B cell (primary cell): ENCODE measurements at regions not wholly inside any gene's neighbourhood (a gene's known extent, or its start where the extent isn't known, plus 50 kb on each side); places are given as distances from the start of the nearest gene placed in this dataset.

Experiments used
- ATAC-seq: fragments of 200-7000 bp; cut with Tn5 transposase; one replicate; pipeline ENCODE4 v1.10.0; 2021; ENCODE audit warnings: low read depth, mild to moderate bottlenecking, moderate number of reproducible peaks, moderate library complexity
- CTCF ChIA-PET: fragments of 350-600 bp; sonication (Branson Sonifier 250); formaldehyde crosslinking; loops from one replicate; lab custom pipeline; 2021; ENCODE audit warnings: antibody characterized with exemption, inconsistent platforms; lab: Charles Lee
- POLR2A ChIA-PET: fragments of 350-600 bp; sonication (Branson Sonifier 250); formaldehyde crosslinking; loops from one replicate; lab custom pipeline; 2021; ENCODE audit warnings: antibody characterized with exemption; lab: Charles Lee
- DNase-seq: peaks from one replicate; pipeline ENCODE4 v3.0.0; 2013
- H2AFZ ChIP-seq: 2 replicates; pipeline ENCODE4 v1.6.1; 2012; ENCODE audit warnings: mild to moderate bottlenecking, low read depth, low read length; ENCODE audit not compliant: insufficient read depth, poor library complexity, severe bottlenecking
- H3K27ac ChIP-seq, 2 donors: 1 replicate in 1 of 2; 2 replicates in 1 of 2; pipeline ENCODE4 v1.5.1; 2012 to 2013; ENCODE audit warnings: low read length in 2 of 2, mild to moderate bottlenecking in 2 of 2, moderate library complexity in 1 of 2
- H3K27me3 ChIP-seq, 4 experiments: fragments of 200-600 bp in 1 of 4; sonication (generic) in 1 of 4; replicated peaks in 1 of 4; 1 replicate in 2 of 4; 2 replicates in 2 of 4; pipeline versions ENCODE4 v1.6.1 to v1.7.0; 2013 to 2016; ENCODE audit warnings: low read length in 3 of 4, mild to moderate bottlenecking in 2 of 4, mixed read lengths in 1 of 4, moderate library complexity in 1 of 4; ENCODE audit not compliant: insufficient read depth in 4 of 4, control insufficient read depth in 3 of 4; ENCODE audit errors: control extremely low read depth in 1 of 4
- H3K36me3 ChIP-seq, 2 experiments: replicated peaks in 1 of 2; 1 replicate in 1 of 2; 2 replicates in 1 of 2; pipeline versions ENCODE4 v1.6.1 to v1.7.1; 2013; ENCODE audit warnings: low read length in 1 of 2; ENCODE audit not compliant: insufficient read depth in 2 of 2, control insufficient read depth in 1 of 2; ENCODE audit errors: control extremely low read depth in 1 of 2, extremely low read depth in 1 of 2
- H3K4me1 ChIP-seq, 2 donors: fragments of 200-600 bp in 1 of 2; sonication (generic) in 1 of 2; 1 replicate in 1 of 2; 2 replicates in 1 of 2; pipeline versions ENCODE4 v1.5.1 to v1.6.1; 2013 to 2017; ENCODE audit warnings: low read length in 2 of 2; ENCODE audit not compliant: control insufficient read depth in 2 of 2, insufficient read depth in 2 of 2
- H3K4me2 ChIP-seq: replicated peaks from 2 replicates; pipeline ENCODE3; 2012; ENCODE audit warnings: mild to moderate bottlenecking, low read depth, low read length; ENCODE audit not compliant: poor library complexity, severe bottlenecking
- H3K4me3 ChIP-seq, 5 experiments: fragments of 200-600 bp in 1 of 5; sonication (generic) in 1 of 5; 1 replicate in 3 of 5; 2 replicates in 2 of 5; pipeline versions ENCODE4 v1.5.1 to v1.7.0; 2011 to 2016; ENCODE audit warnings: low read length in 4 of 5, mild to moderate bottlenecking in 4 of 5, low read depth in 2 of 5, control low read depth in 1 of 5, moderate library complexity in 1 of 5; ENCODE audit not compliant: insufficient read depth in 1 of 5; ENCODE audit errors: control extremely low read depth in 1 of 5, extremely low read depth in 1 of 5
- H3K79me2 ChIP-seq: fragments of 200-600 bp; sonication (generic); one replicate; pipeline ENCODE4 v1.6.0; 2016; ENCODE audit warnings: low read length; ENCODE audit not compliant: control insufficient read depth, insufficient read depth
- H3K9ac ChIP-seq: fragments of 200-600 bp; sonication (generic); 2 replicates; pipeline ENCODE4 v1.6.1; 2017; ENCODE audit warnings: mild to moderate bottlenecking, low read length, moderate library complexity
- H3K9me3 ChIP-seq, 3 donors: one replicate each; pipeline versions ENCODE4 v1.6.1 to v1.7.1; 2013; ENCODE audit warnings: low read length in 2 of 3; ENCODE audit not compliant: control insufficient read depth in 2 of 3, insufficient read depth in 1 of 3; ENCODE audit errors: control extremely low read depth in 1 of 3
- H4K20me1 ChIP-seq: 2 replicates; pipeline ENCODE4 v1.6.0; 2012; ENCODE audit warnings: mild to moderate bottlenecking, low read length; ENCODE audit not compliant: insufficient read depth, control insufficient read depth, poor library complexity, severe bottlenecking
- H3K27ac Mint-ChIP-seq: one replicate; pipeline ENCODE4 v1.8.0; 2021; ENCODE audit warnings: mixed read lengths
- H3K27me3 Mint-ChIP-seq: one replicate; pipeline ENCODE4 v1.8.0; 2021; ENCODE audit warnings: mixed read lengths
- H3K4me1 Mint-ChIP-seq: one replicate; pipeline ENCODE4 v1.8.0; 2021; ENCODE audit warnings: mixed read lengths
- H3K4me3 Mint-ChIP-seq: one replicate; pipeline ENCODE4 v1.8.0; 2021; ENCODE audit warnings: mixed read lengths
- H3K9me3 Mint-ChIP-seq: one replicate; pipeline ENCODE4 v1.8.0; 2022; ENCODE audit warnings: mixed read lengths; ENCODE audit not compliant: insufficient read depth
- EZH2 ChIP-seq: IDR thresholded peaks from 2 replicates; pipeline ENCODE4 v1.6.1; 2012; ENCODE audit warnings: borderline replicate concordance, low read depth, mild to moderate bottlenecking, moderate library complexity, low read length; ENCODE audit not compliant: insufficient read depth, poor library complexity, severe bottlenecking
- WGBS: methylation state at CpG from one replicate; pipeline ENCODE4 v1.1.5; 2013; ENCODE audit warnings: missing lambda C conversion rate; ENCODE audit not compliant: insufficient coverage; 5-methylcytosine and 5-hydroxymethylcytosine counted together
- intact Hi-C: fragments of 100-400 bp; cut with micrococcal nuclease; formaldehyde crosslinking; loops from one replicate; pipeline ENCODE4 v1.10.0; 2022
- TF ChIP-seq, protein P1 (sequence below): fragments of 200-600 bp; IDR thresholded peaks from one replicate; pipeline ENCODE4 v1.8.0; 2022; ENCODE audit warnings: antibody characterized with exemption, mild to moderate bottlenecking

DNA sequence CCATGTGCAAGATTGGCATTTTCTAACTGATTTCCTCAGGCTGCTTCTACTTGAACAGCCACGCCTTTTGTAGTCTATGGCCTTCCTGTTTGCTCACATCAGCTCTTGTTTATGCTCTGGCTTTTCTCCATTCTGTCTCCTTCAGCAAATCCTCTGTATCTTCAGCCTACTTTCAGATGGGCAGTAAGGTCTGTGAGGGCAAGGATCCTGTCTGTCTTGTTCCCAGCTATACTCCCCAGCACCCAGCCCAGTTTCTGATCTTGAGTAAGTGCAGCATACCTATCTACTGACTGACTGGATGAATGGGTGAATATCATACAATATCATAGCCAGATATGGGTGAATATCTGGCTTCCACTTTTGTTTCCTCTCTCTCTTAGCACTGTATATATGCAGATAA is 438.1 kb downstream of the LMO4 start:
- no peaks in the 10 kb centered on the region for H3K36me3 ChIP-seq
- peaks cover 0 to 4% (median 0%) of the 10 kb centered on the region in 3 donors for H3K9me3 ChIP-seq
- H3K79me2 ChIP-seq, result no peaks in the 10 kb centered on the region
- H2AFZ ChIP-seq, result no peak overlapping the region
- H3K27me3 ChIP-seq, result no peaks in the 10 kb centered on the region
- TF ChIP-seq, protein P1, sequence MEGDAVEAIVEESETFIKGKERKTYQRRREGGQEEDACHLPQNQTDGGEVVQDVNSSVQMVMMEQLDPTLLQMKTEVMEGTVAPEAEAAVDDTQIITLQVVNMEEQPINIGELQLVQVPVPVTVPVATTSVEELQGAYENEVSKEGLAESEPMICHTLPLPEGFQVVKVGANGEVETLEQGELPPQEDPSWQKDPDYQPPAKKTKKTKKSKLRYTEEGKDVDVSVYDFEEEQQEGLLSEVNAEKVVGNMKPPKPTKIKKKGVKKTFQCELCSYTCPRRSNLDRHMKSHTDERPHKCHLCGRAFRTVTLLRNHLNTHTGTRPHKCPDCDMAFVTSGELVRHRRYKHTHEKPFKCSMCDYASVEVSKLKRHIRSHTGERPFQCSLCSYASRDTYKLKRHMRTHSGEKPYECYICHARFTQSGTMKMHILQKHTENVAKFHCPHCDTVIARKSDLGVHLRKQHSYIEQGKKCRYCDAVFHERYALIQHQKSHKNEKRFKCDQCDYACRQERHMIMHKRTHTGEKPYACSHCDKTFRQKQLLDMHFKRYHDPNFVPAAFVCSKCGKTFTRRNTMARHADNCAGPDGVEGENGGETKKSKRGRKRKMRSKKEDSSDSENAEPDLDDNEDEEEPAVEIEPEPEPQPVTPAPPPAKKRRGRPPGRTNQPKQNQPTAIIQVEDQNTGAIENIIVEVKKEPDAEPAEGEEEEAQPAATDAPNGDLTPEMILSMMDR, result no peak
- TF ChIP-seq EZH2, result no peak
- no peak overlapping the region for H3K27ac ChIP-seq
- no peaks in the 10 kb centered on the region for H3K9me3 Mint-ChIP-seq
- no peak overlapping the region for H3K4me2 ChIP-seq
- ChIA-PET CTCF (interaction anchor here (0.6 kb wide), 1 partner anchor 10 kb away, joined by 6 read pairs; no protein-coding TSS in a partner anchor), POLR2A (no interaction called here)
- H3K4me3 ChIP-seq, result no peak overlapping the region
- no peak overlapping the region for H3K9ac ChIP-seq
- no peaks in the 10 kb centered on the region for H3K27me3 Mint-ChIP-seq
- intact Hi-C loops, result no loop called here
- WGBS, result 90% methylated on average over 1 of the region's 1 CpG
- no peak for ATAC-seq
- no peak overlapping the region for H3K4me3 Mint-ChIP-seq
- H4K20me1 ChIP-seq, result no peaks in the 10 kb centered on the region
- H3K27ac Mint-ChIP-seq, result no peak overlapping the region
- peaks cover 11% of the 10 kb centered on the region for H3K4me1 Mint-ChIP-seq
- H3K4me1 ChIP-seq, result peaks cover 5% of the 10 kb centered on the region in 2 donors
- no peak for DNase-seq

DNA sequence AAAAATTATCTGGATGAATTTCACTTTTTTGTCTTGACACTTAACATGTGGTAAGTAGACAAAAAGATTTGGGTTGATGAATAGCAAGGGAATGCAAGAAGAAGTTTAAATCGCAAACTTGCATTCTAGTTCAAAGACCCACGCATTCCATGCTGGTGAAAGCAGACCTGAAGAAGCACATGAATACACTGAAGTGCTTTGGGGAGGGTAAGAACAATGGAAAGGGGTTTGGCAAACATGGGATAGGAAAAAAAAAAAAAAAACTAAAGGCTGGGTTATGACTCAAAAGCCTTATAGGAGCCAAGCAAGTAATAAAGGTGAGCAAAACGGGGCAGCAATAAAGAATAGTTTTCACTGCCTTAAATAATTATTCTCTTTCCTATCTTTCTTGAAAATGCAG is 450.2 kb downstream of the LMO4 start:
- H3K4me3 ChIP-seq, result no peak overlapping the region
- no peaks in the 10 kb centered on the region for H3K27me3 ChIP-seq
- no peak overlapping the region for H3K9ac ChIP-seq
- no peak for ATAC-seq
- Mint-ChIP-seq H3K4me3 (no peak overlapping the region), H3K9me3 (no peaks in the 10 kb centered on the region), H3K27me3 (no peaks in the 10 kb centered on the region), H3K27ac (no peak overlapping the region), H3K4me1 (no peaks in the 10 kb centered on the region)
- intact Hi-C loops, result no loop called here
- H3K27ac ChIP-seq, result no peak overlapping the region
- H3K4me1 ChIP-seq, result no peaks in the 10 kb centered on the region
- H3K36me3 ChIP-seq, result no peaks in the 10 kb centered on the region
- no peak overlapping the region for H3K4me2 ChIP-seq
- DNase-seq, result no peak
- H2AFZ ChIP-seq, result no peak overlapping the region
- no peaks in the 10 kb centered on the region for H3K79me2 ChIP-seq
- TF ChIP-seq, protein P1, result no peak
- POLR2A ChIA-PET, result no interaction called here
- no peaks in the 10 kb centered on the region for H3K9me3 ChIP-seq
- 100% methylated on average over 1 of the region's 3 CpGs for WGBS
- no peaks in the 10 kb centered on the region for H4K20me1 ChIP-seq
- CTCF ChIA-PET, result no interaction called here
